ENCODE measurements at regions not wholly inside any gene's neighbourhood (a gene's known extent, or its start where the extent isn't known, plus 50 kb on each side); places are given as distances from the start of the nearest gene placed in this dataset.

DNA sequence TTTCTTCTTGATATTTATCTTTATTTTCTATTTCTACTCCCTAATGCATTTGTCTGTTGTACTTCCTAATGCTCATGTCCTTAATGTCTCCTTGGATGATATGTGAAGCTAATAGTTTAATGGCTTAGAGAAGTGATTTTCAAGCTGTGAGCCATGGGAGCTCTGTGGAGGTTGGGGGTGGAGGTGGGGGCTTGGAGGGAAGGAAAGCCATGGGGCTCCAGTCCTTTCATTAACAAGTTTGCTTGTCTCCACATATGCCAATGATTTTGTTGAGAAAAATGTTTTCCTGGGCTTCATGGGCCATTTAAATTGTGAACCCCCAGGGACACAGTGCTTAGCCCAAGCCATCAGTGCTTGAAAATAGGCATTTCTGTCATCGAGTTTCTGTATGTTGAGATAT lies 264.1 kb downstream of the SCG2 start:
- BruUV-seq (replicated peaks) = no TSS peak
- in situ Hi-C loops (cut with HindIII; ENCODE audit: extremely low pct_ligation_motif_present, low pct_unique_long_range_greater_than_20kb) = no loop called here

More for the DNA sequence above, 264.1 kb downstream of the SCG2 start:
- Histone ChIP-seq H3K79me2 (ENCODE audit: insufficient read depth, low read length) (no peaks in the 10 kb centered on the region), H3K4me3 (replicated peaks in 1 of 3; ENCODE audit: insufficient read depth in 1 of 3, low read depth in 2 of 3, low read length in 3 of 3) (no peak overlapping the region), H3K9ac (ENCODE audit: insufficient read depth, low read depth, low read length) (no peak overlapping the region), H2AFZ (ENCODE audit: low read length) (no peak overlapping the region), H3K4me1 (ENCODE audit: insufficient read depth, low read length) (no peaks in the 10 kb centered on the region), H3K36me3 (replicated peaks in 1 of 2; ENCODE audit: control insufficient read depth in 1 of 2, insufficient read depth in 2 of 2, low read length in 2 of 2) (no peaks in the 10 kb centered on the region), H3K27ac (ENCODE audit: extremely low read length, insufficient read depth, low read length) (no peak overlapping the region), H3K4me2 (ENCODE audit: low read depth, low read length) (no peak overlapping the region), H3K27me3 (ENCODE audit: control insufficient read depth in 1 of 2, insufficient read depth in 2 of 2, low read length in 2 of 2) (no peaks in the 10 kb centered on the region; a peak in 1 of 5 replicates), H3K9me3 (ENCODE audit: low read length) (no peaks in the 10 kb centered on the region), H4K20me1 (ENCODE audit: insufficient read depth, low read length) (no peaks in the 10 kb centered on the region)
- POLR2A ChIA-PET = no interaction called here
- FAIRE-seq (no peak), DNase-seq (ENCODE audit: low spot score) (no peak), ATAC-seq (no peak)
- 0% methylated on average over 1 of the region's 1 CpG for WGBS (ENCODE audit: low lambda C conversion rate)
- CTCF ChIA-PET (ENCODE audit: low intra/inter-chr PET ratio, low total read pairs) = no interaction called here
- TF ChIP-seq TEAD2 (CRISPR knock-in tag; IDR thresholded peaks at IDR 0.05) = no peak
- TF ChIP-seq TP53 (CRISPR knock-in tag; conservative IDR thresholded peaks at IDR 0.05) = no peak
- no peak for TF ChIP-seq TBX3 (IDR thresholded peaks at IDR 0.05; ENCODE audit: borderline replicate concordance)
- TF ChIP-seq ZNF383 (CRISPR knock-in tag; IDR thresholded peaks at IDR 0.05; ENCODE audit: borderline replicate concordance) = no peak
- no peak for TF ChIP-seq NFATC3 (CRISPR knock-in tag; IDR thresholded peaks at IDR 0.05)
- TF ChIP-seq, protein P1, sequence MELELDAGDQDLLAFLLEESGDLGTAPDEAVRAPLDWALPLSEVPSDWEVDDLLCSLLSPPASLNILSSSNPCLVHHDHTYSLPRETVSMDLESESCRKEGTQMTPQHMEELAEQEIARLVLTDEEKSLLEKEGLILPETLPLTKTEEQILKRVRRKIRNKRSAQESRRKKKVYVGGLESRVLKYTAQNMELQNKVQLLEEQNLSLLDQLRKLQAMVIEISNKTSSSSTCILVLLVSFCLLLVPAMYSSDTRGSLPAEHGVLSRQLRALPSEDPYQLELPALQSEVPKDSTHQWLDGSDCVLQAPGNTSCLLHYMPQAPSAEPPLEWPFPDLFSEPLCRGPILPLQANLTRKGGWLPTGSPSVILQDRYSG (CRISPR knock-in tag; IDR thresholded peaks at IDR 0.05) = no peak
- TF ChIP-seq MIER2 (CRISPR knock-in tag; IDR thresholded peaks at IDR 0.05) = no peak
- TF ChIP-seq ZSCAN29 (CRISPR knock-in tag; conservative IDR thresholded peaks at IDR 0.05) = no peak
- TF ChIP-seq ZNF564 (CRISPR knock-in tag; IDR thresholded peaks at IDR 0.05) = no peak
- TF ChIP-seq ZBTB20 (CRISPR knock-in tag; IDR thresholded peaks at IDR 0.05; ENCODE audit: borderline replicate concordance, low read depth) = no peak
- TF ChIP-seq, protein P2, sequence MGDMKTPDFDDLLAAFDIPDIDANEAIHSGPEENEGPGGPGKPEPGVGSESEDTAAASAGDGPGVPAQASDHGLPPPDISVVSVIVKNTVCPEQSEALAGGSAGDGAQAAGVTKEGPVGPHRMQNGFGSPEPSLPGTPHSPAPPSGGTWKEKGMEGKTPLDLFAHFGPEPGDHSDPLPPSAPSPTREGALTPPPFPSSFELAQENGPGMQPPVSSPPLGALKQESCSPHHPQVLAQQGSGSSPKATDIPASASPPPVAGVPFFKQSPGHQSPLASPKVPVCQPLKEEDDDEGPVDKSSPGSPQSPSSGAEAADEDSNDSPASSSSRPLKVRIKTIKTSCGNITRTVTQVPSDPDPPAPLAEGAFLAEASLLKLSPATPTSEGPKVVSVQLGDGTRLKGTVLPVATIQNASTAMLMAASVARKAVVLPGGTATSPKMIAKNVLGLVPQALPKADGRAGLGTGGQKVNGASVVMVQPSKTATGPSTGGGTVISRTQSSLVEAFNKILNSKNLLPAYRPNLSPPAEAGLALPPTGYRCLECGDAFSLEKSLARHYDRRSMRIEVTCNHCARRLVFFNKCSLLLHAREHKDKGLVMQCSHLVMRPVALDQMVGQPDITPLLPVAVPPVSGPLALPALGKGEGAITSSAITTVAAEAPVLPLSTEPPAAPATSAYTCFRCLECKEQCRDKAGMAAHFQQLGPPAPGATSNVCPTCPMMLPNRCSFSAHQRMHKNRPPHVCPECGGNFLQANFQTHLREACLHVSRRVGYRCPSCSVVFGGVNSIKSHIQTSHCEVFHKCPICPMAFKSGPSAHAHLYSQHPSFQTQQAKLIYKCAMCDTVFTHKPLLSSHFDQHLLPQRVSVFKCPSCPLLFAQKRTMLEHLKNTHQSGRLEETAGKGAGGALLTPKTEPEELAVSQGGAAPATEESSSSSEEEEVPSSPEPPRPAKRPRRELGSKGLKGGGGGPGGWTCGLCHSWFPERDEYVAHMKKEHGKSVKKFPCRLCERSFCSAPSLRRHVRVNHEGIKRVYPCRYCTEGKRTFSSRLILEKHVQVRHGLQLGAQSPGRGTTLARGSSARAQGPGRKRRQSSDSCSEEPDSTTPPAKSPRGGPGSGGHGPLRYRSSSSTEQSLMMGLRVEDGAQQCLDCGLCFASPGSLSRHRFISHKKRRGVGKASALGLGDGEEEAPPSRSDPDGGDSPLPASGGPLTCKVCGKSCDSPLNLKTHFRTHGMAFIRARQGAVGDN (CRISPR knock-in tag; IDR thresholded peaks at IDR 0.05) = no peak
- no peak for TF ChIP-seq SIN3A (IDR thresholded peaks at IDR 0.05; ENCODE audit: borderline replicate concordance, low read depth, low read length)
- TF ChIP-seq, protein P3, sequence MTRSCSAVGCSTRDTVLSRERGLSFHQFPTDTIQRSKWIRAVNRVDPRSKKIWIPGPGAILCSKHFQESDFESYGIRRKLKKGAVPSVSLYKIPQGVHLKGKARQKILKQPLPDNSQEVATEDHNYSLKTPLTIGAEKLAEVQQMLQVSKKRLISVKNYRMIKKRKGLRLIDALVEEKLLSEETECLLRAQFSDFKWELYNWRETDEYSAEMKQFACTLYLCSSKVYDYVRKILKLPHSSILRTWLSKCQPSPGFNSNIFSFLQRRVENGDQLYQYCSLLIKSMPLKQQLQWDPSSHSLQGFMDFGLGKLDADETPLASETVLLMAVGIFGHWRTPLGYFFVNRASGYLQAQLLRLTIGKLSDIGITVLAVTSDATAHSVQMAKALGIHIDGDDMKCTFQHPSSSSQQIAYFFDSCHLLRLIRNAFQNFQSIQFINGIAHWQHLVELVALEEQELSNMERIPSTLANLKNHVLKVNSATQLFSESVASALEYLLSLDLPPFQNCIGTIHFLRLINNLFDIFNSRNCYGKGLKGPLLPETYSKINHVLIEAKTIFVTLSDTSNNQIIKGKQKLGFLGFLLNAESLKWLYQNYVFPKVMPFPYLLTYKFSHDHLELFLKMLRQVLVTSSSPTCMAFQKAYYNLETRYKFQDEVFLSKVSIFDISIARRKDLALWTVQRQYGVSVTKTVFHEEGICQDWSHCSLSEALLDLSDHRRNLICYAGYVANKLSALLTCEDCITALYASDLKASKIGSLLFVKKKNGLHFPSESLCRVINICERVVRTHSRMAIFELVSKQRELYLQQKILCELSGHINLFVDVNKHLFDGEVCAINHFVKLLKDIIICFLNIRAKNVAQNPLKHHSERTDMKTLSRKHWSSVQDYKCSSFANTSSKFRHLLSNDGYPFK (CRISPR knock-in tag; IDR thresholded peaks at IDR 0.05; ENCODE audit: borderline replicate concordance) = no peak
- TF ChIP-seq, protein P4, sequence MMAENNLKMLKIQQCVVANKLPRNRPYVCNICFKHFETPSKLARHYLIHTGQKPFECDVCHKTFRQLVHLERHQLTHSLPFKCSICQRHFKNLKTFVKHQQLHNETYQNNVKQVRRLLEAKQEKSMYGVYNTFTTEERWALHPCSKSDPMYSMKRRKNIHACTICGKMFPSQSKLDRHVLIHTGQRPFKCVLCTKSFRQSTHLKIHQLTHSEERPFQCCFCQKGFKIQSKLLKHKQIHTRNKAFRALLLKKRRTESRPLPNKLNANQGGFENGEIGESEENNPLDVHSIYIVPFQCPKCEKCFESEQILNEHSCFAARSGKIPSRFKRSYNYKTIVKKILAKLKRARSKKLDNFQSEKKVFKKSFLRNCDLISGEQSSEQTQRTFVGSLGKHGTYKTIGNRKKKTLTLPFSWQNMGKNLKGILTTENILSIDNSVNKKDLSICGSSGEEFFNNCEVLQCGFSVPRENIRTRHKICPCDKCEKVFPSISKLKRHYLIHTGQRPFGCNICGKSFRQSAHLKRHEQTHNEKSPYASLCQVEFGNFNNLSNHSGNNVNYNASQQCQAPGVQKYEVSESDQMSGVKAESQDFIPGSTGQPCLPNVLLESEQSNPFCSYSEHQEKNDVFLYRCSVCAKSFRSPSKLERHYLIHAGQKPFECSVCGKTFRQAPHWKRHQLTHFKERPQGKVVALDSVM (CRISPR knock-in tag; IDR thresholded peaks at IDR 0.05) = no peak
- TF ChIP-seq SUZ12 (IDR thresholded peaks at IDR 0.05; ENCODE audit: low read depth, low read length) = no peak
- no peak for TF ChIP-seq ZFP62 (CRISPR knock-in tag; IDR thresholded peaks at IDR 0.05)
- intact Hi-C loops (cut with micrococcal nuclease; ENCODE audit: unreplicated experiment) = no loop called here

All from HepG2 (cell line).